ENCODE measurements at regions not wholly inside any gene's neighbourhood (a gene's known extent, or its start where the extent isn't known, plus 50 kb on each side); places are given as distances from the start of the nearest gene placed in this dataset.
"Not testable (repeated sequence)": the region's sequence is repeated elsewhere in the genome, so short reads cannot be mapped to it uniquely, and the experiment has no call there.

GRCh38 chr11:47928426-47928825, 51.9 kb upstream of the PTPRJ start:
- peak; percentile 24 for DNase-seq

- no peak for DNase-seq
These were observed 56.1 kb upstream of the PTPRJ start for GRCh38 chr11:47924184-47924691.

DNA sequence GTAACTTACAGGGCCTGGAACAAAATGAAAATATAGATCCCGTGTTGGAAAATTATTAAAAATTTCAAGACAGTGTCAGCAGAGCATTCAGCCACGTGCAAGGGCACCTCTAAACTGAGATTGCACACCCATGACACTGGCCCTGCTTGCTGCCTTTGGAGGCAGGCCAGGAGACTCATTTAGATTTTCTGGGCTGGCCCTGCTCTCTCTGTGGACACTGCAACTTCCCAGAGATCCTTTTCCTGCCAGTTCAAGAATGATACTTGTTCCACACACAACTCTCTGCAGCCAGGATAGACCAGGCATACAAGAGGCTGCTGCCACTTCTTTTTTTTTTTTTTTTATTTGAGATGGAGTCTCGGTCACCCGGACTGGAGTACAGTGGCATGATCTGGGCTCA, 56.7 kb upstream of the PTPRJ start:
- no peak for DNase-seq

- not testable (repeated sequence) for DNase-seq
These were observed 59.2 kb upstream of the PTPRJ start for GRCh38 chr11:47921080-47921555.

- no peak for DNase-seq
These were observed 61.4 kb upstream of the PTPRJ start for GRCh38 chr11:47918882-47919495.

DNA sequence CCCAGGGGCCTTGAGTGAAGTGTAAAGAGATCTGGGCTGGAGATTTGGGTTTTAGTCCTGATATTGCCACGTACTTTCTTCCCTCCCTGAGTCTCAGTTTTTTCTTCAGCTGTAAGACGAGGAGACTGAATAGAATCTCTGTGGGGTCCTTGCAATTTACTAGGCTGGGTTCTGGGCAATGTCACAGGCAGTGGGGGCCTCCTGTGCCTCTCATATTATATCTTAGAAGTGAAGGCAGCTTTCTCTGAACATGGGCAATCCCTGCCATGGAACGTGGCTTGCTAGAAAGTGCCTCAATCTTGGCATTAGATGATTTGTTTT, 62.0 kb upstream of the PTPRJ start:
- DNase-seq: no peak

- peak; percentile 53 for DNase-seq
These were observed 62.6 kb upstream of the PTPRJ start for GRCh38 chr11:47917599-47918369.

DNA sequence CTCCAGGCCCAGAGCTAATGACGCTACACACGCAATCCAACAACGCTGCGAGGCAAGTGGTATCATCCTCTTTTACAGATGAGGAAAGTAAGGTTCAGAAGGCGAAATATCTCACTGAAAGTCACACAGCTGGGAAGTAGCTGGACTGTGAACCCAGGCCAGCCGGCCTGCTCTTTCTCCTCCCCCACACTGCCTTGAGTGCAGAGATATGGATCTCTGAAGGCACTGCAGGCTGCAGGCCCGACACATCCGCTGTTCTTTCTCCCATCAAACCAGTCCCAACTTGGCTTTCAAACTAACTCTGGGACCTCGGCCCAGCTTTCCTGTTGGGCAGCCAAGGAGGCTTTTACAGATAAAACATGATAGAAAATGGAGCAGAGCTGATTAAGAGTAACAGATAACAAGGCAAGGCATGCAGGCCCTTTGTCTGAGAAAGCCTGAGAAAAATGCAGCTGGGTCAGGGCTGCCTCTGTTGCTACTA, 64.0 kb upstream of the PTPRJ start:
- DNase-seq: no peak

GRCh38 chr11:47915783-47916182, 64.6 kb upstream of the PTPRJ start:
- no peak for DNase-seq

- no peak for DNase-seq
These were observed 65.0 kb upstream of the PTPRJ start for GRCh38 chr11:47915374-47915773.

- DNase-seq: no peak
These were observed 65.6 kb upstream of the PTPRJ start for GRCh38 chr11:47914743-47915142.

DNA sequence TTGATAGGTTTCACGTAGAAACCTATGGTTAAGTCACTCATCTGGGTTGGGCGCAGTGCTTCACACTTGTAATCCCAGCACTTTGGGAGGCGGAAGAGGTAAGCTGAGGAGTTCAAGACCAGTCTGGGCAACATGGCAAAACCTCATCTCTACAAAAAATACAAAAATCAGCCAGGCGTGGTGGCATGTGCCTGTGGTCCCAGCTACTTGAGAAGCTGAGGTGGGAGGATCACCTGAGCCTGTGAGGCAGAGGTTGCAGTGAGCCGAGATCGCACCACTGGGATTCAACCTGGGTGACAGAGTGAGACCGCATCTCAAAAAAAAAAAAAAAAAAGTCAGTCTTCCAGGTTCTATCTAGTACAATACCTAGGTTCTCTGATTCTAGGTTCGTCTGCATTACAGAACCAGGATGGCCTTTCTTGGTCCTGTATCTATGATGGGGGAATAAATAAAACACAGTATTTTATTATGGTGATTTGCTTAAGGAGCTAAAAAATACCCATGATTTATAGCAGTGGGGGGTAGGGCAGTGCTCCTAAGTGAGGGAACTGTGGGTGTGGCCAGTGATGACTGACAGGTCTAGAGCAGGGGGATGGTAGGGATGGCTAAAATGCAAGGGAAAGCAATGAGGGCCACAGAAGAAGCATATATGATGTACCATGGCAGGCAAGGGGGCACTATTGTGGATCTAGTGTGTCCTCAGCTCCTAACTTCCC, 65.5 kb upstream of the NUP160 start:
- DNase-seq: no peak

GRCh38 chr11:47912843-47913437, 64.8 kb upstream of the NUP160 start:
- DNase-seq: no peak

DNA sequence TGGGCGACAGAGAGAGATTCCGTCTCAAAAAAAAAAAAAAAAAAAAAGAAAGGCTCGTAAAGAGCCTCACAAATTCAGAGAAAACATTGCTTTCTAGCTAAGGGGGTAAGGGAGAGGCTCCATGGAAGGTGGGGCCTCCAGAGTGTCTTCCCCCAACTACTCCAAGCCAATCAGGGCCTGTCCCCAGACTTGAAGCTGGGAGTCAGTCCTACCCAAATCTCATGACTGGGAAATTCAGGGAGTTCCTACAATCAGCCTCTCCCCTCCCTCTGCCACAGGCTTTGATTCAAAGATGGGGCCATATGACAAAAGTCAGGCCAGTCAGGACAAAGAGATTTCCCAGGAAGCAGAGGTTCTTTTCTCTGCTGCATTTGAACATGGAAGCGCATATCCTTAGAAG, 63.0 kb upstream of the NUP160 start:
- DNase-seq: no peak

- DNase-seq: no peak
These were observed 60.0 kb upstream of the NUP160 start for GRCh38 chr11:47908198-47908597.

- DNase-seq: no peak
These were observed 59.3 kb upstream of the NUP160 start for GRCh38 chr11:47907499-47907898.

- DNase-seq: no peak
These were observed 57.9 kb upstream of the NUP160 start for GRCh38 chr11:47906066-47906465.

- no peak for DNase-seq
These were observed 57.4 kb upstream of the NUP160 start for GRCh38 chr11:47905358-47906059.

DNA sequence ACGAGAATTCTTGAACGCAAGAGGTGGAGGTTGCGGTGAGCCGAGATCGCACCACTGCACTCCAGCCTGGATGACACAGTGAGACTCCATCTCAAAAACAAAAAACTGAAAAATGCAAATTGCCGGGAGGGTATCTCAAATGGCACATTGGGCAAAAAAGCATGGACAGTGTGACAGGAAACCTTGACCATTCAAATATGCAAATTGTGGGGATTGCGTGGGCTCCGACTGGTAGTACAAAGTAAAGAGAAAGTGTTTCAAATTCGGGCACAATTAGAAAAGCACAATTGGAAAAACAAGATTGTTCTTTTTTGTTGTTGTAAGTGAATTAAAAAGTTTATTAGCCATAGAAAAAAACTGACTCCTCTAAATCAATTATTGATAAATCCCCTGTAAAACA, 56.7 kb upstream of the NUP160 start:
- no peak for DNase-seq

DNA sequence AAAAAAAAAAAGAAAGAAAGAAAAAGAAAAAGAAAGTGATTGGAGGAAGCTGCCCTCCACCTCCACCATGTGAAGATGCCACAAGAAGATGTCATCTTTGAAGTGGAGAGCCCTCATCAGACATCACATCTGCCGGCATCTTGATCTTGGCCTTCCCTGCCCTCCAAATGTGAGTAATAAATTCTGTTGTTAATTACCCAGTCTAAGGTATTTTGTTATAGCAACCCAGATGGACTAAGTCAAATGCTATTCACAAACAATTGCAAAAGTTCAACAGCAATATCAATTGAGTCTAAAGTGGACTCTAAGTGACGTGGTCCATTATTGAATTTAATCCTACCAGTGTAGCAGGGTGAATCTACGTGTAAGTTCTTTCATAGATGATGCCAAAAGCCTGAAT, 55.9 kb upstream of the NUP160 start:
- DNase-seq: no peak

DNA sequence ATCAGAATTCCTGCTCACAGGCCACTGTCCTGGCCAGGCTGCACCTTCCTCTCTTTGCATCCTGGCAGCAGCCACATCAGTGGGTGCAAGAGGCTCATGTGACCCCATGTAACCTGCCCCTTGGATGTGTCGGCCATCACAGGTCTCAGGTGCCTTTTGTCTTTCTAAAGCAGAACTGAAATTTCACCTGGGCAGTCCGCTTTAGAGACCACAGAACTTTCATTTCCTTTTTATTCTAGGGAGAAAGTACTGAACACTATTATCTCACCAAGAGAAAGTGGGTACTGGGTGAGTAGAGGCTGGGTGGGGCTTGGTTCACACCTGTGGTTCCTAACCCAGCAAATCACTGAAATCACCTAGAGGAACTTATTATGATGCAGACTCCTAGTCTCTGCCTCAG, 51.7 kb upstream of the NUP160 start:
- no peak for DNase-seq

Measured in GDM1 (cell line).